ENCODE measurements at regions not wholly inside any gene's neighbourhood (a gene's known extent, or its start where the extent isn't known, plus 50 kb on each side); places are given as distances from the start of the nearest gene placed in this dataset.
A peak's percentile ranks its signal among the peaks of the same experiment; 100 is the strongest.
"Not testable (repeated sequence)": the region's sequence is repeated elsewhere in the genome, so short reads cannot be mapped to it uniquely, and the experiment has no call there.

DNA sequence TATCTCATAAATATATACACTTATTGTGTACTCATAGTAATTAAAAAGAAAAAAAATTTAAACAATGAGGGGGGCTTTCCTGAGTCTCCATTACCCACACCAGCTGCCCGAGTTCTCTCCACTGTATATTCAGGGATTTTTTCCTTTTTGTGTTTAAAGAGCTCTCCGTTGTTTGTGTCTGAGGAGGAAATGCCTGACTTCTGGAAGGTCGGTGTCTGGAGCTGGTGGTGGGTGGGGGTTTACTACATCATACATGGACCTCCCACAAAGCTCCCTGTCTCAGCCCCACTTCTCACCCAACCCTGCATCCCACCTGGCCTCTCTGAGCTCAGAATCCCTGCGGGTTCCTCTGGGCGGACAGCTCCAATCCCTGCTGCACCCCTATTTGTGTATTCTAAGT is 64.1 kb upstream of the ETV3 start:
- no peak for DNase-seq

DNA sequence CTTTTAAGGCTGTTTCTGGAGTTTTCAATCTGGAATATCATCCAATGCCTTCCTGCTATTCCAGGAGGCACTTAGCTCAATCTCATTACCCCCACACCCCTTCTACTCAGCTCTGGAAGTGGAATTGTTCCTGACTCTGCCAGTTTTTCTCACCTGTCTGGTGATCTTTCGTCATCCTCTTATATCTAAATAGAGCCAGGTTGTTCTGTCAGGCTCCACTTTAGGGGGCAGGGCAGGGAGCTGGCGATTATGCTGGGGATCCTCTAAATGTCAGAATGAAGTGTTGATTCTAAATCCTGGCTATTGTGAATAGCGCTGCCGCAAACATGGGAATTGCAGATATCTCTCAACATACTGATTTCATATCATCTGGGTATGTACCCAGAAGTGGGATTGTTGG is 63.6 kb upstream of the ETV3 start:
- DNase-seq, result no peak

DNA sequence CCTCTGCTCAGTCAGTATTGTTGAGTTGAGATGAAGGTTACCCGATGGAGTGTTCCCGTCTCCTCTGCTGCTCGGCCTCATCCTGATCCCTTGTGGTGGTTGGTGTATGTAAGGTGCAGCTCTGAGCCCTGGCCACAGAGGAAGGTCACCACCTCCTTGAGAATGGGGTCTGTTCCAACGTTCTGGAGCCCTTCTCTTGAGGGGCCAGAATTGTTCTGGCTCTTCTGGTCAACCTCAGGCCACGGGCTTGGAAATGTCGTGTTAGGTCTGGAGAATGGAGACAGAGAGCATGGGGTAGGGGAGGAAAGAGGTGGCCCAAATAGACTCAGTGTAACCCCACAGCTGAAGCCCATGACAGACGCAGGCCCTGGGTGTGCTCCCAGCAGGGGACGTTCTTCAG is 62.3 kb upstream of the ETV3 start:
- no peak for DNase-seq

DNA sequence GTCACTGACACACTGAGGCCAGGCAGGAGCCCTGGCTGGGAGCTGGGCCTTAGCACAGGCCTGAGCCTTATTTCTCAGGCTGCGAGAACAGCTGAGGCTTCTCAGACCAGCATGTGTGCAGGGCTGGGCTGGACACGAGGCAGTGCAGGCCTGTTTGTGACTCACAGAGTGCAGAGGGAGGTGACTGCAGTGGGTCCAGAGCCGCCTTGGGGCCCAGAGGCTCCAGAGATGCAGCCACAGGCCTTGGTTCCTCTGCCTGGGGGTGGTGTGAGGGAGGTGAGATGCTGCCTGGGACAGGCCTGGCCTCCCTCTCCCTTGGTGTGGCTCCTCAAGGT is 61.2 kb upstream of the ETV3 start:
- no peak for DNase-seq

DNA sequence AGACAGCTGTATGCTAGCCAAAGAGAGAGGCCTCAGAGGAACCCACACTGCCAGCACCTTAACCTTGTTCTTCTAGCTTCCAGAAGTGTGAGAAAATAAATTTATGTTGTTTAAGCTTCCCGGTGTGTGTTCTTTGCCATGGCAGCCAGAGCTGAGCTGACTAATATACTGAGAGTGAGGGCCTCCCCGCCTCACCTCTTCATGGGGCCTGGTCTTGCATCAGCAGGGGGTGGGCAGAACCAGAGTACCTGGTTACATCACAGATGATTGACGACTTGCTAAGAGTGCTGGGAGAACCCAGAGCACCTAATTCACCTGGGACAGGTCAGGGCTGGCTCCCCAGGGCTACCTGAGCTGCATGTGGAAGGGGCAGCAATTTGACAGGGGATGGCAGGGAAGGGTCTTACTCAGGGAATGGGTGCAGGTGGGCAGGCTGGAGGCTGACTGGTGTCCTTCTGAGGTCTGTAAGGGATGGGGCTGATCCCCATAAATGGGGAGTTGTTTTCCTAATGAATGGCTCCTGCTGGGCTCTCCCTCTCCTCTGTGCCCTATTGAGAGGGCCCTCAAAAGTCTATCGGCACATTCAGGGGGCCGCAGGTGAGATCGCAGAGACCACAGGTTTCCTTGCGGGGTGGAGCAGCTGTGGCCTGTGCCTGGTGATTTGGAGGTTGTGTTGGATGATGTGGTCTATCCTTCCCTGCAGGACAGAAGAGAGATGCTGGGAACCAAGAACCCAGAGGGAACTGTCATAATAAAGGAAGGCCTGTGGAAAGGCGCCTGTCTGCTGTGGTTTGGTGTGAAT is 60.6 kb upstream of the ETV3 start:
- DNase-seq, result no peak

DNA sequence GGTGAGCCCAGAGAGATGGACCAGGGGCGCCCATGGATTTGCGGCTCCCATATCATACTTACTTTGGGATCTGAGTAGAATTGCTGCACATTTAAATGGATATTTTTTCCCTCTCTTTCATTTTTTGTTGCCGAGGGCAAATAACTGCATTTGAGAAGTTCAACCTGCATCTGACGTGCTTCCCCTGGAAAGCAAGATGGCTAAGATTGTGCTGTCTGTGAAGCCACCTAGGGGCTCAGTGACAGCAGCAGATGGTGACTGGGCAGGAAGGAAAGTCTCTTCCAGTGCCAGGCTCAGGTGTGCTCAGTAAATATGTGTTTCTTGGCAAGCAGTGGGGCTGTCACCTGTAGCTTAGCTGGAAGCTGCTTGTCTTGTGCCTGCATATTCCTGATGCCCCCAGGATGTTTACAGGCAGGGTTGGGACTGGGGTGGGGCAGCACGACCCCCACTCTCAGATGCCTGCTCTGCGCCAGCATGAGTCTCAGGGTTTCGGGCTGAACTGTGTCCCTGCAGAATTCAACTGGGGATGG is 59.8 kb upstream of the ETV3 start:
- no peak for DNase-seq

DNA sequence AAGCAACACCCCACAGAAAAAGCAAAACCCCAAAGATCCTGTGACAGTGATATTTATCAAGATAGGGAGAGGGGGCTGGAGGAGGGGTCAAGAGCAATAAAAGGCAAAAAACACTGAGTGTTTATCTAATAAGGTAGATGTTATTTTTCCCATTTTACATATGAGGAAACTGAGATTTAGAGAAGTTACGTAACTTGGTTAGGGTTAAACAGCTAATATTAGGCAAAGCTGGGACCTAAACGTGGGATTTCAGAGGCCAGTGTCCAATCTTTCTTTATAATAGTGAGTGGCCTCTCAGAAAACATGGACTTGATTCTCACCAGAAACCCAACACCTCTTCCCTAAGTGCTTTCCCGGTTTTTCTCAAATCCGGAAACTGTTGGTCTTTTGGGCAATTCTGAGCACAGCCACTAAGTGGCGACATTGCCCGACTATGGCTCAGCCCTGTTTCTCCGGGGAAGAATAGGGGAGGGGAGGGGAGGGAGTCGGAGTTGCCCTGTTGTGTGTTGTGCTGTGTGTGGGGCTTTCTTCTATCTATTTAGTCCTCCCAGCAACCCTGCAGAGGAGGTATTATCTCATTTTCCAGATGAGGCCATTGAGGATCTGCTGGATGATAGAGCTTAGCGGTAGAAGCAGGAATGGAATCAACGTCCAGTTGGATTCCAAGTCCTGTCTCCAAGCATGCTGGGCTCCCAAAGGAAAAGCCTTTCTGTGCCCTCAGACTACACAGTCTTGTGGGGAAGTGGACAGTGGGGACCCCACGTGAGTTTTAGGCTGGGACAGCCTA is 58.7 kb upstream of the ETV3 start:
- DNase-seq, result not testable (repeated sequence)

DNA sequence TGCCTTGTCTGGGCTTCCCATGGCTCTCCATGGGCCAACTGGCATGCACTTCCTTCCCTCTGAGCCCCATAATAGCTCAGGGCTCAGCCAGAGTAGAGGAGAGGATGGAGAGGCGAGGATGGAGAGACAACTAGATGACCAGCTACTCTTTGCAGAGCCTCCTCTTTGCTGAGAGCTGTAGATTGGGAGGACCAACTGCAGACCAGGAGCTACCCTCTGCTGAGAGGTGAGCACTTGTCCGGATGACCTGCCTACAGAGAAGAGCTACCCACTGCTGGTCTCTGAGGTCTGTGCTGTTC is 58.0 kb upstream of the ETV3 start:
- DNase-seq, result no peak

DNA sequence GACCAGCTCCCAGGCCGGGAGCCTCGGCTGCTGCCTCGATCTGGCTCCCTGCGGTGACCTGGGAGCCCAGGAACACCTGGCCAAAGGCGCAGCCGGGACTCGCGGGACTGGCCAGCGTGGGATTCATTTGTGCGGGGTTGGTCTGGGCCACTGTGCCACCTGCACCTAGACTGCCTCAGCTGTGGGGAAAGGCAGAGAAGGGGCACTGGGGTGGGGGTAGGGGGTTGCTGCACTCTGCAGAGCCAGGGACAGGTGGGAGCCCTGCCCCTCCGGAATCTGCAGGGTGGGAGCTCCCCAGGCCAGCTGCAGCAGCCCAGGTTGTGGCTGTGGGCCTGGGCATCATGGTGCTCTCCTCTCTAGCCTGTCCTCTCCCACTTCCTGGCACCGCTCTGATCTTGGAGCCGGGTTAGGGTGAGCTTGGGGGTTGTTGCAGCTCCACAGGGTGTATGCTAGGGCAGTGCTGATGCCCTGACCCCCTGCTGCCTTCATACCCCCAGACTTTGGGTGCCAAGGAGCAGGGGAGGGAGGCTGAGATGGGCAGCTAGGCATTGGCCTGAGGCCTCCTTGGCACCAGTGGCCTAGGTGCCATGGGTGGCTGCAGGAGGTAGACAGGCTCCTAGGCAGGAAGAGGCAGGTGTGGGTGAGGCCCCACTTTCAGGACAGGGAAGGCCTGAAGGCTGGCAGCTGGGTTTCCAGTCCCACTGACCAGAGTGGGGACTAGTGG is 57.5 kb upstream of the ETV3 start:
- no peak for DNase-seq

DNA sequence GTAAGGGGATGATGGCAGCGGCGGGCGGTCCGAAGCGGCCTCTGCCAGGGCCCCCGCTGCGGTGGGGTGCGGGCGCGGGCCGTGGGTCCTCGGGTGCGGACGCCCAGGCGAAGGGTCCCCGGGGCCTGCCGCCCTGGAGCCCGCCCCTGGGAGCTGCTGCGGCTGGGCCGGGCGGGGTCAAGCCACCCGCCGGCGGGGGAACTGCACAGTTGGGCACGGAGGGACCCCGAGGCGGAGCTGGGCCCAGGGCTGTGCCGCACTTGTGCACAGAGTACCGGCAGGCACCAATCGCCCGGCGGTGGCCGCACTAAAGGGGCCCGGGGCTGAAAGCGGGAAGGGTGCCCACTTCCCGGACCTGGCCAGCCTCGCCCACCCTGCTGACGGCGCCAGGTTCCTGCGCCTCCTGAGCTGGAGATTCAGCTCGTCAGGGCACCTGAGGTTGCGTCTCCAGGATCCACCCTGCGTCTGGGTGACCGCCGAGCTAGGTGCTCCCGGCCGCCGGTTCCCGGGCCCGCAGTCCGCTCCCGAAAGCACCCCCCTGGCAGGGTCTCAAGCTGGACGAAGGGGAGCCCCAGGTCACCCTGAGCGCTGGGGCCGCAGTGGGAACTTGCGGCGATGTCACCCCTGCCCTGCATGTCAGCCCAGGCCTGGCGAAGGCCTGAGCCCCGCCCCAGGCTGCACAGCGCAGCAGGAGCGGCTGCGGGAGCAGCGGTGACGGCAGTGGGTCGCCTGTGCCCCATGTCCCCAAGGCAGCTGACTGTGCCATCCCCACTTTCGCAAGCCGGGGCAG is 56.7 kb upstream of the ETV3 start:
- no peak for DNase-seq

DNA sequence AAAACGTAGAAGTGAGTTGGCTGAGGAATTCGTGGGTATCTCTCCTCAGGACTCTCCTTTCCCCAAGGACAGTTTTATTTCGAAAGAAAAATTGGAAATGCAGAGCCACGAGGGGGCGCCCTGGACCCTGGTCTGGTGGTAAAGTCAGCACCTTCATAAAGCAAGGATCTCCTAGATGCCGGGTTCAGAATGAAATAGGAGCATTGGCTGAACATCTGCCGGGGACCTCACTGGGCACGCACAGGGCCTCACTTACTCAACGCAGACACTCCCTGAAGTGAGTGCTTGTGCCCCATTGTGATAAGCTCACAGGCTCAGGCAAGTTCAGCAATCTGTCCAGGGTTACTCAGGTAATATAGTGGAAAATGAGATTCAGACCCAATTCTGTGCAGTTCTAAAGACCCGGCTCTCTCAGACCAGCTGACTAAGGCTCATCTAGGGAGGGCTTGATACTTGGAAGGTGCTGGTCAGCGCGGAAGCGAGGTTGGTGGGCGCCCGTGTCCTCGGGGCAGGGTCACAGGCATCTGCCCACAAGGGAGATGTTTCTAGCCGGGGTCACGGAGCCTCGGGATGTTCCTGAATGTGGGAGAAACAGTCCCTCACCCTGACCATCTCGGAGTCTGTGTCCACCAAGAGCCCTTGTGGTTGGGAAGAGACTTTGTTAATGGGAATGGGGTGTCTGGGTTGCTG is 55.7 kb upstream of the ETV3 start:
- peak; percentile 43 for DNase-seq

DNA sequence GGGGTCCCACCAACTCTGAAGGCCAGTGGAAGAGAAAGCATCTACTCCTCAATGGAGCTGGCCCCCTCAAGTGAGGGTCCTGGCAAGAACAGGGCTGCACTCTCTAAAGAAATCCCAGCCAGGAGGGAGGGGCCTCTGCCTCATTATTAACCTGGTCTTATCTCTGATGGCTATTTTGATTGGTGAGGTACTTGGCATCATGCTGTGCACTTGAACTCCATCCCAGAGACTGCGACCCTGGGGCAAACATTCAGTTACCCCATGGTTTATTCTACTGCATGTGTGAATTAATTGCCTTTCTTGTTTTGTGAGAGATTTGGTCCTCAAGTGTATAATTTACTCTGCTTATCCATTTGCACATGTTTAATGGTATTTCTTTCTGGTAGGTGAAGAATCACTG is 55.0 kb upstream of the ETV3 start:
- DNase-seq, result no peak

DNA sequence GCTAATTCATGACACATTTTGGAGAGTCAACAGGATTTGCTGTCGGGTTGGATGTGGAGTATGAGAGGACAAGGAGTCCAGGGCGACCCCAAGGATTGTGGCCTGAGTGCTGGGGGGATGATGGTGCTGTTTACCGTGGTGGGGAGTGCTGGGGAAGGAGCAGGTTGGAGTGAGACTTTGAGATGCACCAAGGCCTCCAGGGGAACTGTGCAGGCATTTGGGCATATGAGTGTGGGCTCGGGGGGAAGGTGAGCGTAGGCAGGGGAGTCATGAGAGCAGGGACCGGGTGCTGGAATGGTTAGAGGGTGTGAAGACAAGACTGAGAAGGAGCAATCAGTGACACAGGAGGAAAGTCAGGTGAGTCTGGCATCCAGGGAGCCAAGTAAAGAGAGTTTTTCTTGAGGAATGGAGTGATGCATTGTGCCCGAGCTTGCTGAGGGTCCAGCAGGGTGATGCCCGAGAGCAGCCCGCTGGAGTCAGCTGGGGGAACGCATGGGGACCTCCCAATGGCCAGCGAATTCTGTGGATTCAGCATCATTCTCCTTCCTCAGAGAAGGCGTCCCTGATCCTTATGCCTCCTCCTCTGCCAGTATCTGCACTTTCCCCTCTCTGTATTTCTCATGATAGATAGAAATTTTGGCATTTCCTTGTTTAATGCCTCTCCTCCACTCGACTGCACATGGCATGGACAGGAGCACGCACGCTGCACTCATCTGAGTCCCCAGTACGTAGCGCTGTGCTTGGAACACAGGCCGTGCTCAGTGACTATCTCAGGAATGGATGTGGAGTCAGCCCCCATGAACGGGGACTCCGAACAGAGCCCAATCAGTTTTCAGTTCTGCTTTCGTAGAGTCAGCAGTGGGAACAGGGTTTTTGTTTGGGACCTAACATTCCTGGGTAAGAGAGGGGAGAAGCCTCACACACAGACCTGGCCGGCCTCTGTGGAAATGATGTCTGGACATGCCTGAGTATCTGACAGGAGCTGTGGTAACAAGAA is 52.1 kb upstream of the ETV3 start:
- no peak for DNase-seq

DNA sequence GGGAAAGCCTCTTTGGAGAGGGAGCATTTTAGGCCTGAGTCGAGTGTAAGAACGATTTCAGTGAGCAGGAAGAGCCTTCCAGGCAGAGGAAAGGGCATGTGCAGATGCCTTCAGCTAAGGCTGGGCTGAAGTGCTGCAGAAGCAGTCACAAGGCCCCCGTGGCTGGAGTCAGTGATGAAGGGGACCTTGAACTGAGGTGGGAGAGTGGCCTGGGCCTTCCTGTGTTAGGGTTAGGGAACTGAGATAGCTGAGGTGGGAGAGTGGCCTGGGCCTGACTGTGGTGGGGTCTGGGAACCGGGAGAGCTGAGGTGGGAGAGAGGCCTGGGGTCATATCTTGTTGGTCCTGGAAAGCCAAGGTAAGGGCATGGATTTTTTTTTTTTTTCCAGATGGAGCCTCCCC is 50.9 kb upstream of the ETV3 start:
- no peak for DNase-seq
